Ascending aorta (tissue), 2 donors: ENCODE measurements at regions not wholly inside any gene's neighbourhood (a gene's known extent, or its start where the extent isn't known, plus 50 kb on each side); places are given as distances from the start of the nearest gene placed in this dataset.

ENCODE experiments used
- DNase-seq, 2 donors: peaks; one replicate each; pipeline ENCODE4 v3.0.0-alpha.2; 2019; ENCODE audit warnings: low spot score in 2 of 2
- H3K27ac ChIP-seq, 2 donors: fragments of 200-600 bp; sonication (generic); one replicate each; pipeline ENCODE4 v1.5.1; 2016 to 2017; ENCODE audit warnings: mild to moderate bottlenecking in 1 of 2
- H3K27me3 ChIP-seq: fragments of 200-600 bp; sonication (generic); one replicate; pipeline ENCODE4 v1.5.1; 2017
- H3K36me3 ChIP-seq, 2 donors: fragments of 200-600 bp; sonication (generic); one replicate each; pipeline ENCODE4 v1.5.1; 2016
- H3K4me1 ChIP-seq, 2 donors: fragments of 200-600 bp; sonication (generic); one replicate each; pipeline ENCODE4 v1.5.1; 2016 to 2017; ENCODE audit warnings: mild to moderate bottlenecking in 1 of 2
- H3K4me3 ChIP-seq, 2 donors: fragments of 200-600 bp; sonication (generic); one replicate each; pipeline ENCODE4 v1.5.1; 2016 to 2017; ENCODE audit warnings: mild to moderate bottlenecking in 1 of 2
- H3K9me3 ChIP-seq, 2 donors: fragments of 200-600 bp; sonication (generic); one replicate each; pipeline ENCODE4 v1.5.1; 2016
- CTCF ChIP-seq, 3 experiments: fragments of 200-600 bp in 2 of 3; fragments of 450-650 bp in 1 of 3; sonication (generic) in 2 of 3; IDR thresholded peaks; one replicate each; pipeline ENCODE4 v1.5.1; 2016 to 2019; ENCODE audit warnings: antibody characterized with exemption in 3 of 3, mild to moderate bottlenecking in 1 of 3, moderate library complexity in 1 of 3
- intact Hi-C: fragments of 100-400 bp; cut with DNase I; formaldehyde crosslinking; loops from one replicate; pipeline ENCODE4 v1.15.1; 2023

DNA sequence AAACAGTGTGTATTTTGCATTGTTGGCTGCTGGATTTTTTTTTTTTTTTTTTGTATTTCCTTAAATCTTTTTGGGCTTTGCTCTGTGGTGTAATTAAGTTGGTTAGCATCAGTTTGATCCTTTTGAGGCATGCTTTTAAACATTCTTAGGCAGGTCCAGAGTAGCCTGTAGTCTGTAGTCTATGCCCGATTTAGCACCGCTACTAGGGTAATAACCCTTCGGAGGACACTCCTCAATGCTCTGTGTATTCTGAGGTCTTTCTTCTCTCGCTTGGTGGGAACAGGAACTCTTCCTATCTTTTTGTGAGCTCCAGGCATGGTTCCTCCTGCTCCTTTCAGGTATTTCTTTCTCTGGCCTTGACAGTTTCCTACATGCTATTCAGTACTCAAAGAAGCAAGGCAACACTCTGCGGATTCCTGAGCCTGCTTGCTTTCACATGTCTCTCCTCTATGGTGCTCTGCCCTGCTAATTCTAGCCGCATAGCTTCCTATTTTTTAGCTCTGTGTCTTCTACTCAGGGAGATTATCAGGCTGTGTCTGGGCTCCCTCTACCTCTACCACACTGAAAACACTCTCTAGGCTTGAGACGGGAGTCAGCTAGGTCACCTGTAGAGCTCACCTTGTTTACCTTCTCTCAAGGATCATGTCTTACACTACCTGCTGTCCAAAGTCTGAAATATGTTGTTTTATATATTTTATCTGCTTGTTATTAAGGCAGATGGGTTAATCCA, 195.1 kb downstream of the NDFIP2 start:
- Histone ChIP-seq H3K27ac (no peak overlapping the region), H3K9me3 (no peaks in the 10 kb centered on the region), H3K27me3 (no peaks in the 10 kb centered on the region), H3K36me3 (no peaks in the 10 kb centered on the region), H3K4me3 (no peak overlapping the region), H3K4me1 (peaks cover 0 to 4% of the 10 kb centered on the region in 2 donors)
- no peak for DNase-seq
- TF ChIP-seq CTCF (IDR thresholded peaks at IDR 0.05), result no peak
- intact Hi-C loops, result loop anchor here (10.0 kb wide), 2 partner anchors 659 to 689 kb away; no protein-coding TSS in a partner anchor

DNA sequence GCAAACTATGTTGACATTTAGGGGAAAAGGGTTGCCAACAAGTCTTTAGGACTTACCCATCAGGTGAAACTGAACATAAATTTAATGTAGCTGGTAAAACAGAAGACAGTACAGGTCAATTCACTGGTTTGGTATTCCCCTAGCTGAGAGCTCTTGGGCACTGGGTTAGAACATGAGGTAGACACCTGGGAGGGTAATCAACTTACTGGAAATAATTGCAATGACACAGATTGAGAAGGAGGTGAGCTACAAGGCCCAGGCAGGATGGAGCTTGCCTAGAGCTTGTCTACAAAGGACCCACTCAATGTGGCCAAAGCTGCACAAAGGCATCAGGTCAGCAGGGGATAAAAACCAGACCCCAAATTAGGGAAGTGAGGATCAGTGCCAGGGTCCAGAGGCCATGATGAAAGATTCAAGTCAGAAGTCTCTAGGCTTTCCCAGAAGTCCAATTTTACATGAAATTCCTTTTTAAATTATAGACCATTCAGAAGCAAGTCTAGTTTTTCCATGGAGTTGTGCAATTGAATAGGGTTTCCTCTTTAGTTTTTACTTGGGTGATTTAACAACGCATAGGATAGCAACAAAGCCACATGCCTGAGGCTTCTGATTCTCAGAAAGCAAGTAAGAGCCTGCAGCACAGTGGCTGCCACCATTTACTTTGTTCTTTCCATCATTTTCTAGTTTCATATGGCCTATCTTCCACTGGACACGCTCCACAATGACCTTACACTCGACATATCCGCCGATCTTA, 194.0 kb downstream of the NDFIP2 start:
- intact Hi-C loops, result loop anchor here (10.0 kb wide), 2 partner anchors 660 to 690 kb away; no protein-coding TSS in a partner anchor
- H3K4me1 ChIP-seq, result peaks cover 0 to 4% of the 10 kb centered on the region in 2 donors
- no peak overlapping the region for H3K4me3 ChIP-seq
- H3K27me3 ChIP-seq, result no peaks in the 10 kb centered on the region
- no peaks in the 10 kb centered on the region for H3K36me3 ChIP-seq
- no peak for TF ChIP-seq CTCF (IDR thresholded peaks at IDR 0.05)
- no peak for DNase-seq
- no peaks in the 10 kb centered on the region for H3K9me3 ChIP-seq
- no peak overlapping the region for H3K27ac ChIP-seq

- no peak for TF ChIP-seq CTCF (IDR thresholded peaks at IDR 0.05)
- no peak for DNase-seq
- H3K36me3 ChIP-seq, result no peaks in the 10 kb centered on the region
- no peaks in the 10 kb centered on the region for H3K27me3 ChIP-seq
- no peaks in the 10 kb centered on the region for H3K9me3 ChIP-seq
- H3K4me3 ChIP-seq, result no peak overlapping the region
- no peak overlapping the region for H3K27ac ChIP-seq
- intact Hi-C loops, result loop anchor here (10.0 kb wide), 2 partner anchors 661 to 691 kb away; no protein-coding TSS in a partner anchor
- peaks cover 0 to 4% of the 10 kb centered on the region in 2 donors for H3K4me1 ChIP-seq
Measured at GRCh38 chr13:79673993-79674377, 193.0 kb downstream of the NDFIP2 start.

GRCh38 chr13:79673310-79673992, 192.5 kb downstream of the NDFIP2 start:
- intact Hi-C loops, result loop anchor here (10.0 kb wide), 2 partner anchors 661 to 691 kb away; no protein-coding TSS in a partner anchor
- H3K27ac ChIP-seq, result peak overlapping the region in 1 of 2 donors; percentile 42

More at GRCh38 chr13:79673310-79673992, 192.5 kb downstream of the NDFIP2 start:
- H3K9me3 ChIP-seq, result no peaks in the 10 kb centered on the region
- no peak for TF ChIP-seq CTCF (IDR thresholded peaks at IDR 0.05)
- no peak for DNase-seq
- H3K4me3 ChIP-seq, result no peak overlapping the region
- peaks cover 0 to 4% of the 10 kb centered on the region in 2 donors for H3K4me1 ChIP-seq
- no peaks in the 10 kb centered on the region for H3K36me3 ChIP-seq
- no peaks in the 10 kb centered on the region for H3K27me3 ChIP-seq
